Testis (tissue), 2 donors: ENCODE measurements at regions not wholly inside any gene's neighbourhood (a gene's known extent, or its start where the extent isn't known, plus 50 kb on each side); places are given as distances from the start of the nearest gene placed in this dataset.

Source experiments
- DNase-seq: peaks from one replicate; pipeline ENCODE4 v3.0.0-alpha.2; 2019
- H3K27ac ChIP-seq, 2 donors: fragments of 200-600 bp; sonication (generic); one replicate each; pipeline ENCODE4 v1.5.1; 2019
- H3K27me3 ChIP-seq: fragments of 200-600 bp; sonication (generic); one replicate; pipeline ENCODE4 v1.5.1; 2019
- H3K36me3 ChIP-seq: fragments of 200-600 bp; sonication (generic); one replicate; pipeline ENCODE4 v1.5.1; 2017; ENCODE audit warnings: low read depth; ENCODE audit errors: missing control alignments
- H3K4me1 ChIP-seq: fragments of 200-600 bp; sonication (generic); one replicate; pipeline ENCODE4 v1.5.1; 2019
- H3K4me3 ChIP-seq, 2 donors: fragments of 200-600 bp; sonication (generic); one replicate each; pipeline ENCODE4 v1.5.1; 2017 to 2019
- H3K9me3 ChIP-seq: fragments of 200-600 bp; sonication (generic); one replicate; pipeline ENCODE4 v1.5.1; 2017
- CTCF ChIP-seq, 3 experiments: fragments of 450-650 bp in 2 of 3; fragments of 200-600 bp in 1 of 3; sonication (generic) in 1 of 3; IDR thresholded peaks; one replicate each; pipeline ENCODE4 v1.5.1; 2016 to 2019; ENCODE audit warnings: antibody characterized with exemption in 3 of 3, mild to moderate bottlenecking in 2 of 3, moderate library complexity in 1 of 3
- POLR2A ChIP-seq: fragments of 450-650 bp; IDR thresholded peaks from one replicate; pipeline ENCODE4 v1.6.1; 2017; ENCODE audit warnings: antibody characterized with exemption, mild to moderate bottlenecking, moderate library complexity
- WGBS, 2 donors: methylation state at CpG; one replicate each; pipeline ENCODE4 v1.1.5; 2018; 5-methylcytosine and 5-hydroxymethylcytosine counted together
- intact Hi-C: fragments of 100-400 bp; cut with DNase I; formaldehyde crosslinking; loops from one replicate; pipeline ENCODE4 v1.15.1; 2023; ENCODE audit warnings: low total_unique reads

- Histone ChIP-seq H3K4me3 (no peak overlapping the region), H3K36me3 (no peaks in the 10 kb centered on the region), H3K9me3 (no peaks in the 10 kb centered on the region), H3K27me3 (no peaks in the 10 kb centered on the region), H3K4me1 (no peaks in the 10 kb centered on the region), H3K27ac (no peak overlapping the region)
- intact Hi-C loops, result no loop called here
- TF ChIP-seq CTCF (IDR thresholded peaks at IDR 0.05) (no peak), POLR2A (no peak)
- no peak for DNase-seq
- 43 to 48% methylated on average over 4 of the region's 4 CpGs for WGBS, 2 donors
These were observed 799.2 kb downstream of the NR2F2 start for GRCh38 chr15:97129674-97130073.

- no peaks in the 10 kb centered on the region for H3K9me3 ChIP-seq
- H3K4me1 ChIP-seq, result no peaks in the 10 kb centered on the region
- H3K36me3 ChIP-seq, result no peaks in the 10 kb centered on the region
- TF ChIP-seq CTCF (IDR thresholded peaks at IDR 0.05), result no peak
- no peak for TF ChIP-seq POLR2A
- intact Hi-C loops, result no loop called here
- H3K27me3 ChIP-seq, result no peaks in the 10 kb centered on the region
- DNase-seq, result no peak
- no peak overlapping the region for H3K4me3 ChIP-seq
- WGBS, 2 donors, result 72 to 73% methylated on average over 4 of the region's 4 CpGs
- H3K27ac ChIP-seq, result no peak overlapping the region
These were observed 809.7 kb downstream of the NR2F2 start for GRCh38 chr15:97140216-97140615.

DNA sequence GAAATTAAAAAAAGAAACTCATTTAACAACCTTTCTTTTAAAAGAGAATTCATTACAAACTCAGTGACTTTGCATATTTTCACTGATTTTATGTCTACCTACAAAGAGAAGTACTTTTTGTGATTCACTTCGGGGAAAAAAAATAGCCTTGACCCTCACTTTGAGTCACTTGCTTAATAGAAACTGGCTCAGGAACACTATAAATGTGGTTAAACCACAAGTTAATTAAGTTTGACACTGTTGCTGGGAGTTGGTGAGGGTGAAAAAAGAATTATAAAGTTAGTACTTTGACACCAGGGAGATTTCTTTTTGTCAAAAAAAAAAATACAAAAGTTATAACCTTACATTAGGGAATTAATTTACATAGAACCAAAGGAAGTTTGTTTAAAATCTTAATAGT lies 810.9 kb downstream of the NR2F2 start:
- DNase-seq, result no peak

DNA sequence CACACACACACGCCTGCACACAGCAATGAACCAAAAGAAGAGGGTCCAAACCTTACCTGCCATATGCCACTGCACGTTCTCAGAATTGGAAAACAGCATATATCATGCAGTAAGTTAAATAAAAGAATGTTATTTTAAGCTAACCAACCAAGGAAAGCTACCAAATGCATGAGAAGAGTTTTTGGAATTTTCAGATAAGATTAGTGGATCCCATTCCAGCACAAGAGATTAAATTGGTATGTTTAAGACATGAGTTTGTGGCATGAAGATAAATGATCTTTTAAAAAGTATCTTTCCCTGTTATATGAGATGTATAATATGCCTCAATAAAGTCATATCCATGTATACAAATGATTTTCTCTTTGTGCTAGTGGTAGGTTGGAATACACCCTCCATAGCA lies 811.4 kb downstream of the NR2F2 start:
- no peak overlapping the region for H3K27ac ChIP-seq
- intact Hi-C loops, result no loop called here
- no peak for TF ChIP-seq POLR2A
- TF ChIP-seq CTCF (IDR thresholded peaks at IDR 0.05), result no peak
- DNase-seq, result no peak
- H3K4me1 ChIP-seq, result no peaks in the 10 kb centered on the region
- no peak overlapping the region for H3K4me3 ChIP-seq
- no peaks in the 10 kb centered on the region for H3K36me3 ChIP-seq
- H3K9me3 ChIP-seq, result no peaks in the 10 kb centered on the region
- 44 to 46% methylated on average over 2 of the region's 2 CpGs for WGBS, 2 donors
- no peaks in the 10 kb centered on the region for H3K27me3 ChIP-seq

More for the DNA sequence above, 810.9 kb downstream of the NR2F2 start:
- TF ChIP-seq POLR2A, result no peak
- H3K4me1 ChIP-seq, result no peaks in the 10 kb centered on the region
- intact Hi-C loops, result no loop called here
- H3K36me3 ChIP-seq, result no peaks in the 10 kb centered on the region
- H3K27me3 ChIP-seq, result no peaks in the 10 kb centered on the region
- 58 to 62% methylated on average over 1 of the region's 1 CpG for WGBS, 2 donors
- no peak overlapping the region for H3K4me3 ChIP-seq
- H3K27ac ChIP-seq, result no peak overlapping the region
- H3K9me3 ChIP-seq, result no peaks in the 10 kb centered on the region

- H3K36me3 ChIP-seq, result no peaks in the 10 kb centered on the region
- H3K27me3 ChIP-seq, result no peaks in the 10 kb centered on the region
- H3K9me3 ChIP-seq, result no peaks in the 10 kb centered on the region
- intact Hi-C loops, result no loop called here
- 89% methylated on average over 6 of the region's 6 CpGs for WGBS, 2 donors
- no peak overlapping the region for H3K27ac ChIP-seq
- no peak for TF ChIP-seq CTCF (IDR thresholded peaks at IDR 0.05)
- no peak for TF ChIP-seq POLR2A
- no peaks in the 10 kb centered on the region for H3K4me1 ChIP-seq
- DNase-seq, result no peak
- H3K4me3 ChIP-seq, result no peak overlapping the region
These were observed 813.3 kb downstream of the NR2F2 start for GRCh38 chr15:97143592-97144376.
